Activated CD8-positive, alpha-beta T cell treated with anti-CD3 and anti-CD28 coated beads for 36 hours (primary cell): ENCODE measurements at regions not wholly inside any gene's neighbourhood (a gene's known extent, or its start where the extent isn't known, plus 50 kb on each side); places are given as distances from the start of the nearest gene placed in this dataset.

Experiments used
- ATAC-seq: fragments of 200-7000 bp; cut with Tn5 transposase; one replicate; pipeline ENCODE4 v1.10.0; 2021; ENCODE audit warnings: mild to moderate bottlenecking, moderate library complexity
- CTCF ChIA-PET: fragments of 350-600 bp; sonication (Branson Sonifier 250); formaldehyde crosslinking; loops from one replicate; lab custom pipeline; 2021; ENCODE audit warnings: antibody characterized with exemption; lab: Charles Lee
- POLR2A ChIA-PET: fragments of 350-600 bp; sonication (Branson Sonifier 250); formaldehyde crosslinking; loops from one replicate; lab custom pipeline; 2021; ENCODE audit warnings: antibody characterized with exemption; lab: Charles Lee
- DNase-seq: peaks from one replicate; pipeline ENCODE4 v3.0.0-alpha.2; 2020
- H3K27ac Mint-ChIP-seq: one replicate; pipeline ENCODE4 v1.8.0; 2021; ENCODE audit warnings: mild to moderate bottlenecking, mixed read lengths
- H3K27me3 Mint-ChIP-seq: one replicate; pipeline ENCODE4 v1.8.0; 2021; ENCODE audit warnings: mixed read lengths
- H3K36me3 Mint-ChIP-seq: one replicate; pipeline ENCODE4 v1.8.0; 2021; ENCODE audit warnings: low read depth, mixed read lengths
- H3K4me1 Mint-ChIP-seq: one replicate; pipeline ENCODE4 v1.8.0; 2021; ENCODE audit warnings: low read depth, mixed read lengths
- H3K4me3 Mint-ChIP-seq: one replicate; pipeline ENCODE4 v1.8.0; 2021; ENCODE audit warnings: mild to moderate bottlenecking, moderate library complexity, mixed read lengths
- H3K9me3 Mint-ChIP-seq: one replicate; pipeline ENCODE4 v1.8.0; 2021; ENCODE audit warnings: mixed read lengths
- CTCF ChIP-seq: fragments of 200-600 bp; IDR thresholded peaks from one replicate; pipeline ENCODE4 v1.8.0; 2022; ENCODE audit warnings: antibody characterized with exemption, mild to moderate bottlenecking
- intact Hi-C: fragments of 100-400 bp; cut with micrococcal nuclease; formaldehyde crosslinking; loops from one replicate; pipeline ENCODE4 v1.10.0; 2022

- CTCF ChIA-PET, result no interaction called here
- Mint-ChIP-seq H3K27me3 (no peaks in the 10 kb centered on the region), H3K9me3 (peaks cover 4% of the 10 kb centered on the region), H3K4me1 (no peaks in the 10 kb centered on the region), H3K27ac (no peak overlapping the region), H3K4me3 (no peak overlapping the region), H3K36me3 (no peaks in the 10 kb centered on the region)
- no peak for ATAC-seq
- POLR2A ChIA-PET, result no interaction called here
- DNase-seq, result no peak
- TF ChIP-seq CTCF, result no peak
- intact Hi-C loops, result no loop called here
Observed at GRCh38 chr4:179272282-179272681, 1830.0 kb upstream of the AGA start.

- CTCF ChIA-PET, result no interaction called here
- intact Hi-C loops, result no loop called here
- no peaks in the 10 kb centered on the region for H3K4me1 Mint-ChIP-seq
Observed at GRCh38 chr4:179278647-179279046, 1836.4 kb upstream of the AGA start.

GRCh38 chr4:179285696-179286095 lies 1843.5 kb upstream of the AGA start:
- Mint-ChIP-seq H3K4me1 (no peaks in the 10 kb centered on the region), H3K36me3 (no peaks in the 10 kb centered on the region), H3K27ac (no peak overlapping the region), H3K9me3 (peaks cover 9% of the 10 kb centered on the region), H3K27me3 (no peaks in the 10 kb centered on the region), H3K4me3 (no peak overlapping the region)
- ChIA-PET POLR2A (no interaction called here), CTCF (no interaction called here)
- ATAC-seq, result no peak
- intact Hi-C loops, result no loop called here
- DNase-seq, result no peak
- no peak for TF ChIP-seq CTCF

More at GRCh38 chr4:179278647-179279046, 1836.4 kb upstream of the AGA start:
- no peaks in the 10 kb centered on the region for H3K36me3 Mint-ChIP-seq
- no peak for TF ChIP-seq CTCF
- peaks cover 4% of the 10 kb centered on the region for H3K9me3 Mint-ChIP-seq
- POLR2A ChIA-PET, result no interaction called here
- DNase-seq (no peak), ATAC-seq (no peak)
- no peak overlapping the region for H3K4me3 Mint-ChIP-seq
- no peaks in the 10 kb centered on the region for H3K27me3 Mint-ChIP-seq
- no peak overlapping the region for H3K27ac Mint-ChIP-seq

DNA sequence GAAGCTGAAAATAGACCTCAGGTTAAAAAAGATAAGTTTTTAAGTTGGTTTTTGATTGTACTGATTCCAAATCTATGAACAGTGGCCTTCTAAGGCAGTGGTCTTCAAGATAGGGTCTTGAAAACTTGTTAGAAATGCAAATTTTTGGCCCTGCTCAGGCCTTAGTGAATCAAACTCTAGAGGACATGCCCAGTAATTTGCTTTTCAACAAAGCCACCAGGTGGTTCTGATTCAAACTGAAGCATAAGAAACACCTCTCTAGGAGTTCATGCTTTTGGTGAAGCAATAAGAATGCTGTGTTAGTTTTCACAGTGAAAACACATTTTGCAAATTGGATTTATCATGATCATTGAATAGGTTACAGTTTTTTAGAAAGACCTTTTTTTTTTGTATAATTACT lies 1849.4 kb upstream of the AGA start:
- H3K9me3 Mint-ChIP-seq, result peaks cover 6% of the 10 kb centered on the region
- POLR2A ChIA-PET, result no interaction called here
- no peak overlapping the region for H3K4me3 Mint-ChIP-seq
- no peak for ATAC-seq
- DNase-seq, result no peak
- TF ChIP-seq CTCF, result no peak
- CTCF ChIA-PET, result no interaction called here
- intact Hi-C loops, result no loop called here
- no peaks in the 10 kb centered on the region for H3K4me1 Mint-ChIP-seq
- H3K27ac Mint-ChIP-seq, result no peak overlapping the region
- H3K36me3 Mint-ChIP-seq, result no peaks in the 10 kb centered on the region
- no peaks in the 10 kb centered on the region for H3K27me3 Mint-ChIP-seq

GRCh38 chr4:179292468-179292867 lies 1850.2 kb upstream of the AGA start:
- intact Hi-C loops, result no loop called here
- H3K27me3 Mint-ChIP-seq, result no peaks in the 10 kb centered on the region
- H3K9me3 Mint-ChIP-seq, result peaks cover 8% of the 10 kb centered on the region
- no peak for DNase-seq
- no peaks in the 10 kb centered on the region for H3K4me1 Mint-ChIP-seq
- H3K36me3 Mint-ChIP-seq, result no peaks in the 10 kb centered on the region
- no peak overlapping the region for H3K27ac Mint-ChIP-seq
- CTCF ChIA-PET, result no interaction called here
- TF ChIP-seq CTCF, result no peak
- POLR2A ChIA-PET, result no interaction called here
- ATAC-seq, result no peak
- H3K4me3 Mint-ChIP-seq, result no peak overlapping the region
